ENCODE measurements at regions not wholly inside any gene's neighbourhood (a gene's known extent, or its start where the extent isn't known, plus 50 kb on each side); places are given as distances from the start of the nearest gene placed in this dataset.
"Not testable (repeated sequence)": the region's sequence is repeated elsewhere in the genome, so short reads cannot be mapped to it uniquely, and the experiment has no call there.

- no peak for DNase-seq (ENCODE audit: low read depth in 2 of 3, low spot score in 1 of 3)
These were observed 531.6 kb downstream of the PTPRU start for GRCh38 chr1:29767769-29768425.

DNA sequence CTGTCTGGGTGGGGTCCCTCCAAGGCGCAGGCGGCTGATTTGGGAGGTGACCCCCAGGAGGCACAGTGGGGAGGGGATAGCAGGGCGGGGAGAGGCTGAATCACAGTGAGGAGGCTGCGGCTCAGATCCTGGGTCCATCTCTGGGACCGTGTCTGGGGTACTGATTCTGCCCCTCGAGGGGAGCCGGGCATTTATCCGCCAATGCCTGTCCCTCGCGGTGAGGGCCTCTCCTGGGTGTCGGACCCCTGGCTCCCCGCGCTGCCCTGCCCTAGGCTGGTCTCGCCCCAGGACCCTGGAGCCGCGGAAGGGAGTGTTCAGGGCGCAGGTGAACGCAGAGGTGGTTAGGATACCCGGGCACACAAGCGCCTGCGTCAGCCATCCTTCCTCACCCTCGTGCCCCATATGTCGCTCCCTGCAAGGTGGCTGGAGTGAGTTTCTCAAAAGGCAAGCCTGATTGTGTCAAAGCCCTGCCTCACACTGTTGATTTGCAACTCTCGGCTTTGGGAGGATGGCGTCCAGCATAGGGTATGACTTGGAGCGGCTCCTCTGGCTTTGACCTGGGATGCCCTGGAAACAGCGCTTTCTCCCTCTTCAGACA lies 530.9 kb downstream of the PTPRU start:
- DNase-seq (ENCODE audit: low read depth in 2 of 3, low spot score in 1 of 3): no peak

- no peak for DNase-seq (ENCODE audit: low read depth in 2 of 3, low spot score in 1 of 3)
These were observed 526.3 kb downstream of the PTPRU start for GRCh38 chr1:29762635-29763034.

DNA sequence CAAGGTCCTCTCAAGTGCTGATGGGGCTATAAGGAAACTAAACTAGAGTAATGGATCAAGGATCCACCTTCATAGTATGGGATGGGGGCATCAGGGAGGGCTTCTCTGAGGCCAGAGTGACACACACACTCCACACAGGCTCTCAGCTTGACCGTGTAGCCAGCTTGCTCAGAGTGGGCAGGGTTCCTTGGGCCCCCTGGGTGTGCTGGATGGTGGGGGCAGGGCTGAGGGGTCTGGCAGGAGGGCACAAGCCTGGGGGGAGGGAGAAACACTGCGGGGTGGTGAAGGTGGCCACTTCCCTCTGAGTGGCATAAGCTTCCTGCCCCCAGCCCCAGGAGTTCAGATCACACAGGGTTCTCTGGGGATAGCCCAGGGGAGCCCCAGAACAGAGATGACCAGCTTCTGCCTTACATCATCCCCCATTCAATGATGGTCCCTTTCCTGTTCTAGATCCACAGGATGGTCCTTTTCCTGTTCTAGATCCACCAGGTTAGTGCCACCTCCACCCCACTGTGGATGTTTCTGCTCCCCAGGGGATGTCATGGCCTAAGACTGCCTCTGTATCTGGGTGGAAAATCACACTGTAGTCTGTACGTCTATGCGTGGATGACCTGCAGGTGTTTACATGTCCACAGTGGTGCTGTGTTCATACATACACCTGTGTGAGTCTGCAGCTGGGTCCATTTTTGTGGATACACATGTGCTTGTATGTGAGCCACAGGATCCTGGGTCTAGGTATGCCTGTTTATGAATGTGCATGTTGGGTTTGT lies 525.0 kb downstream of the PTPRU start:
- no peak for DNase-seq (ENCODE audit: low read depth in 2 of 3, low spot score in 1 of 3)

- DNase-seq (ENCODE audit: low read depth in 2 of 3, low spot score in 1 of 3): no peak
These were observed 523.8 kb downstream of the PTPRU start for GRCh38 chr1:29760067-29760564.

DNA sequence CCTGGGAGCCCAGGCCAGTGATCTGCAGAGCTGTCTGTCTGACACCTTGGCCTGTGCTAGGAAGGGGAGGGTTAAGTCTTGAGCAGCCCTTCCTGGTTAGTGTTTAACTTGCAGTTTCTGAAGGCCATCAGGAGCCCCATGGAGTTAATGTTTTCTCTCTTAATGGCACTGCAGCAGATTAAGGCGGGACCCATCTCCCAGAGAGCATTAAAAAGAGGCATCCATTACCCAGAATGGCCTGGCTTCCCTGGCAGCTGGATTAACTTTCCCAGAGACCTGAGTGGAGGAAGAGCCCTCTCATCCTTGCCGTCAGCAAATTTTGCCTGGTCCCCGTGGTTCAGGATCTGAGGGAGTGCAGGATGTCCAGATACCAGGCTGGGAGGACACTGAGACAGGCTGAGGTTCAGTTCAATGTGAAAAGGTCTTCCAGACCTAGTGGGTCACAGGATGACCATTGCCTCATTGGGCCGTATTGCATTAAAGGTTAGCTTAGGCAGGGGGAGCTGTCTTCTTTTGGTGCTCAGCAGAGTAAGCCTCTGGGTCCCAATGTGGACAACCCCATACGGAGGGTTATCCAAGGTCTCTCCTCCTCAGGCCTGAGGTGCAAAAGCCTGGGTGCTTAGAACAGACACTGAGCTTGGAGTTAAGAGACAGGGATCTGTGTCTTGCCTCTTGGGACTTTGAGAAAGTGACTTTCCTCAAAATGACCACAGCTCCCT lies 522.6 kb downstream of the PTPRU start:
- DNase-seq (ENCODE audit: low read depth in 2 of 3, low spot score in 1 of 3): no peak

DNA sequence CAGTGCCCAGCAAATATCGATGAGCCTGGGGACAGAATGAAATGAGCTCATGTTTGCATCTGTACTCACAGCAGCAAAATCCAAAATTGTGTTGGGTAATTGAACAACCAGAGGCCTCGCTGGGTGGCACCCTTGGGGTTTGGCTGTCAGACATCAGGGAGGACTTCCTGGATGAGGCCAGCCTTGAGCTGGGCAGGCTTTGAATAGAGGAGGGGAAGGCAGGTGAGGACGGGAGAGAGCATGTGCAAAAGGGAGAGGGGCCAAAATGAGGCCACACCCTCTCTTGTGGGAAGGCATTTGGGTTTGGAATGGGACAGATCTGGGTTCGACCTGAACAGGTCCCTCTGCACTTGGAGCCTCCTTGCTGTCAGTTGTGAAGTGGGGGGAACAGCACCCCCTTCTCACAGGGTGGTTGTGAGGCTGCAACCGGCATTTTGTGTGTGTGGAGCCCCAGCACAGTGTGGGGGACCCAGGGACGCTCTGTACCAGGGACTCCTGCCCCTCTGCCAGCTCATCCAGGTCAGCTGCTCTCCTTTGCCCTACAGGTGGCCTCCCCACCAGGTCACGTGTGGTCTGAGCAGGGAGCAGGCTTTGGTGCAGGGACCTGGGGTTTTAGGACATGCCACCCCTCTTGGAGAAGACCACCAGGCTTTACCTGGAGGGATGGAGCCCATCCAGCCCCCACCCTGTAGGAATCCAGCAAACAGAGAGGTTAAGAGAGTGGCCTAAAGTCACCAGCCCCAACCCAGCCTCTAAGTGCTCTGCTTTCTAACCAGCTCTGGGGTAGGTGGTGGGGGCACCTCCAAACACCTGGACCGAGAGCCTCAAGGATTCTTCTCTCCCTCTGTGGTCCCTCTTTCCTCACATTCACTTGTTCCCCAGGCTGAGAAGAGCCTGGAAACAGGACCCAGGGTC lies 521.8 kb downstream of the PTPRU start:
- DNase-seq (ENCODE audit: low read depth in 2 of 3, low spot score in 1 of 3): no peak

DNA sequence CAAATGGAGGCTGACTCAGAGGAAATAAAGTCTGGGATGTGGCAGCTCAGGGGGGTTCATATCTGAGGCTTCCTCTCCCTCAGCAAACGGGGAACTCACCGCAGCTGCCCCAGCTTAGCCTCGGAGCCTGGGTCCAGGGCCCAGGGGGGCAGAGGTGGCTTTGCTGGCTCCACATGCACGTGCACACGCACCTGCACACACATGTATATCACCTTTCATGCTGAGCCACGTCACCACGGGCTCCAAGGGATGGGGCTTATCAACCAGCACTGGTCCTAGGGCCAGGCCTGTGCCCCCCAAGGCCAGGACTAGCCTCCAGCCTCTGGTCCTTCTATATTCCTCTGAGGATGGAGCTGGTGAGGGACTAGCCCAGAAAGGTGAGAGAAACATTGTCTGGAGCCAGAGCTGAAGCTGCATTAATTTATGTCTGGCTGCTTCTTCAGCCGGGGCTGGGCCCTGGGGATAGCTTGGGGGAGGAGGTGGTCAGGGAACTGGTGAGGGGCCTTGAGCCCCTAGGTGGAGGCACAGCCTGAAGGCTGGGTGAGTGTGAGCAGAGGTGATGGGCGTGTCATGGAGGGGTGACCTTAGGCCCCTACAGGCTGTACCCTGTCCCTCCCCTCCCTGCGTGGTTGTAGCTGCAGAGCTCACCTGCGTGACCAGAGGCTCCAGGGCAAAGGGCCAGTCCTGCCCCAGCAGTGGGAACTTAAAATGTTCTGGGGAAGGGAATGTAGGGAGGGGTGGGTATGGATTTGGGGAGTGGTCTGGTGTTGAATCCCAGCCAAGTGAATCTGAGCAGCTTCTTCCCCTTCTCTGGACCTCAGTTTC lies 520.8 kb downstream of the PTPRU start:
- DNase-seq (ENCODE audit: low read depth in 2 of 3, low spot score in 1 of 3): no peak

DNA sequence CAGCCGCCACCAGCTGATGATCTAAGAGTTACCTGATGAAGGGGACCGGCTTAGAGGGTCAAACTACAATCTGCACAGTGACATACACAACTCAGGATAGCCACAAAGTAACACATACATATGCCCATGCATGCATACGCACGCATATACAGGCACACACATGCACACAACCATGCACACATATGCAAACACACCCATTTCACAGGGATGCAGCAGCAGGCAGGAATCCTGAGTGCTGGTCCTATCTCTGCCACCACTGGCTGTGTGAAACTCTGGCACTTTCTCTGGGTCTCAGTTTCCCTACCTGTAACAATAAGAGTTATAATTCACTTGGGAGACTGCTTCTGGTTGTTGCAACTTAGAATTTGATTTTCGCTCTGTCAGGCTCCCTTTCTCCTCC lies 520.2 kb downstream of the PTPRU start:
- no peak for DNase-seq (ENCODE audit: low read depth in 2 of 3, low spot score in 1 of 3)

DNA sequence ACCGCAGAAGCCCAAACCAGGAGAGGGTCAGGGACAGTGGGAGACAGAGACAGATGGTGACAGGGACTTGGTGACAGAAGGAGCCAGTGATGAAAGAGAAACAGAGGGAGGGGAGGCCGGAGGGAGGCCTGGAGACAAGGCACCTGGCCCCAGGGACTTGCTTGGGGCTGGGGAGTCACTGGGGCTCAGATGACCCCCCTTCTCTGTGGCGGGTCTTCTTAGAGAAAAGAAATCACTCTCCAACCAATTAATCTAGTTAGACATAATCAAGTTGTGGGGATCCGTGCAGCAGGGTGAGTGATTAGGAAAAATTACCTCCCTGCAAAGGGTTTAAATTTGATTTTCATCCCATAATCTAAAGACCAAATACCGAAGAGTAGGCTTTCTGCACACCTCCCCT lies 519.8 kb downstream of the PTPRU start:
- no peak for DNase-seq (ENCODE audit: low read depth in 2 of 3, low spot score in 1 of 3)

DNA sequence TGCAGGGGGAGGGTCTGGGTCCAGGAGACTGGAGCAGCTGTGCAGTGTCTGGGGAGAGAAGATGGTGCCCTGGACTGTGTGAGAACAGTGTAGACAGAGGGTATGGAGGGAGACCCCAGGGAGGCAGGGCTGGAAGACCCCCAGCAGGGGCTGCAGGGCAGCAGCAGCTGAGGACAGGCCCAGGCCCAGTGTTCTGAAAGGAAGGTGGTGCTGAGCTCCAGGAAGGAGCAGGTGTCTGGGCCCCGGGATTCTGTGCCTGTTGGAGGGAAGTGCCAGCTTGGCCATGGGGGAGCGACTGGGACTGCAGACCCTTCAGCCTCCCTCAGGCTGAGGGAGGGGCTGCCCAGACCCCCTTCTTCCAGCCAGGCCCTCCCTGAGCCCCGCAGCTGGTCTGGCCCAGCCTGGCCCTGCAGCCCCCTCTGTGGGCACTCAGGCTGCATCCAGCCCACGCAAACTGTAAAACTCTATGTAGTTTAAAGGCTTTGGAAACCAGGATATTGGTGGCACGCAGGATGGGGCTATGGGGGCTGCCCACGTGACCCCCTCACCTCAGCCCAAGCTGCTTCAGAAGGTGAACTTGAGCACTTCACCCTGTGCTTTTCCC lies 519.2 kb downstream of the PTPRU start:
- DNase-seq (ENCODE audit: low read depth in 2 of 3, low spot score in 1 of 3): not testable (repeated sequence)

- DNase-seq (ENCODE audit: low read depth in 2 of 3, low spot score in 1 of 3): no peak
These were observed 518.5 kb downstream of the PTPRU start for GRCh38 chr1:29754573-29755375.

DNA sequence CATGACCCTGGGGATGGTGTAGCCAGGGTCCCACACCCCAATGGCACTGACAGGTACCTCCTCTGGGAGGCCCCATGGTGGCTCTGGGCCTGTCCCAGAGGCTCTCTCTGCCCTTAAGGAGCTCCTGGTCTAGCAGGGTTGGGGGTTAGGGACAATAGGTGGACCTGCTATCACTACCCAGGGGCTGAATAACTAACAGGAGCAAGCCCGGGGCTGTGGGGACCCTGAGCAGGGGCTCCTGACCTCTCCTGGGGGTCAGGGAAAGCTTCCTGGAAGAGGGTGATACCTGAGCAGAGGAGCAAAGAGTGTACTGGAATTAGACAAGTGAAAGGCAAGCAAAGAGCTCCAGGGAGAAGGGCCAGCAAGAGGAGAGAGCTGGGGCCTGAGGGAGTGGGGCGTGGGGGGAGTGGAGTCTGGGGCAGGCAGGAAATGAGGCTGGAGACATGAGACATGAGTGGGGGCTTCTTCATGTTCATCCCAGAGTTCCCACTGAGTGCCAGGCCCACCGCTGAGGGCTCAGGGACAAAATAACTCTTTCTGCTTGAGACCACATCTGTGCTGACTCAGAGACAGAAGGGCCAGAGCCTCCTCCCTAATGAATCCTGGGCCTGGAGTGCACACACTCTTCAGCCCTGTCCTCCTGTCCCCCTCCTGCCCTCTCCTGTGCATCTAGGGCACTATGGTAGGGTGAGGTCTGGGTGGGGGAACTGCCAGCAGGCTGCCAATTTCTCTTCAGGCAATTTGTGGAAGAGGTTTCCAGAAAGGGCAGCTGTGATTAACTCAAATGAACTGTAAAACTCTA lies 517.6 kb downstream of the PTPRU start:
- no peak for DNase-seq (ENCODE audit: low read depth in 2 of 3, low spot score in 1 of 3)

- DNase-seq (ENCODE audit: low read depth in 2 of 3, low spot score in 1 of 3): no peak
These were observed 516.9 kb downstream of the PTPRU start for GRCh38 chr1:29753244-29753643.

DNA sequence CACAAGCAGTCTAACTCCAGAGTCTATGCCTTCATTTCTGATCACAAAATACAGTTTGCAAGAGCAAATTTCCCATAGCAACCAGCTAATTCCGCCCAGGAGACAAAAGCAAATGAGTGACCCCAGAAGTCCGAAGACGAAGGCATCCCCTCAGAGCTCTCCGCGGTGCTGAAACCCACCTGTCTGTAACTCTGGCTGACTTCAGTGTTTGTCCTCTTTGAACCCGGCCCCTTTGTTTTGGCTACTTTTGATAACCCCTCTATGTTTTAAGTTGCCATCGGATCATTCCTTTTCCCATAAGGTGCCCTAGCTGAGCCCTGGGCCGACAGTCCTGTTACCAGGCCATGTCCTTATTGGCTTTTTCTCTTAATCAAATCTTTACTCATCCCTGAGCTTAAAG lies 515.8 kb downstream of the PTPRU start:
- DNase-seq (ENCODE audit: low read depth in 2 of 3, low spot score in 1 of 3): no peak

DNA sequence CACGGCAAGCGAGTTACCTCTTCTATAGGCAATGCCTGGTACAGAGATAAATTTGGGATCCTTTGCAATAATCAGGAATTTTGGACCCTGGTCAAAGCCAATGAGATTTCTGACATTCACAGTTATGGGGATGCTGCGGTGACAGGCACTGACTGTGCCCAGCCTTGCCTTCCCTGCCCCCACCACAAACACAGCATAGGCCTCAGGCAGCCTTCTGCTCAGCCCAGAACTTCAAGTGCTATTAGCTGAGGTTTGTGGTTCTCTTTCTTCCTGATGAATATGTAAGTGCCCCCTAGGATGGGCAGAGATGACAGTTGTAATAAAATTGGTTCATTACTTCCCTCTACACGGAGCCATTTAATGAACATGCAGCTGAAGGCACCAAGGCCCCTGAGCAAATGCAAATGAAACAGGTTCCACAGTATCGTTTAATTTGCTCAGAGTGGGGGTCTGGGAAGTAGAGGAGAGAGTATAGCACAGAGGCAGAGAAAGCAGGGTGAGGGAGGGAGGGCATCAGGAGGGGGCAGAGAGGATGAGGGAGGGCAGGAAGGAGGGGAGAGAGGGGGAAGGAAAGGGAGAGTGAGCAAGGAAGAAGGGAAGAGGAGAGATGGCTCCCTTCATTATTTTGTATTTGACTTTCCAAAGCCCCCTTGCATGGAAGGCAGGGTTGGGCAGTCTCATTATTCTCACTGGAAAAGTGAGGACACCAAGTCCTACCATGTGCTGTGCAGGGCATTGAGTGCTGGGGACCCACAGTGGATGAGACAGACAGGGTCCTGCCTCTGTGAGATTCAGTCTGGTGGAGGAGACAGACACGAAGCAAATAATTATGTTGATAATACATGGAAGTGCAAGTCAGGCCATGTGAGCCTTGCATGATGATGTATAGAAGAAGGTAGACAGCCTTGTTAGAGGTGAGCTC lies 513.0 kb downstream of the PTPRU start:
- DNase-seq (ENCODE audit: low read depth in 2 of 3, low spot score in 1 of 3): no peak

DNA sequence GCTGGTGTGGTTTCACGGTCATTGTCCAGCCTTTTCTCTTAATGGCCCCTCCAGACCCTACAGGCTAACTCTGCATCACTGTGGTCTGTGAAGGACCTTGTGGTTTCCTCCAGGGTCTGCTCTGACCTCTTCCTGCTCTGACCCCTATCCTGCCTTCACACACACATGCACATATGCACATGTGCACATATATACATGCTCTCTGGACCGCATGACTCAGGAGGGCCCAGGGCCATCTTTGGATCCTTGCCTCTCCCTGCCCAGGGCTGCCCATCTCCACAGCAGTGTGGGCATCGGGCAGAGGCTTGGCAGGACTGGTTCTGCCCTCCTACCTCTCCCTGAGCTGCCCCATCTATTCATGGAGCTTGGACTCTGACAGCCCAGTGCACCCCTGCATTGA lies 510.9 kb downstream of the PTPRU start:
- DNase-seq (ENCODE audit: low read depth in 2 of 3, low spot score in 1 of 3): no peak

Measured in stimulated activated CD4-positive, alpha-beta T cell treated with anti-CD3 and anti-CD28 coated beads, Interleukin-12 subunit alpha, Interleukin-12 subunit beta, amount 100 ng/mL, for 48 hours (primary cell).